ENCODE measurements at regions not wholly inside any gene's neighbourhood (a gene's known extent, or its start where the extent isn't known, plus 50 kb on each side); places are given as distances from the start of the nearest gene placed in this dataset.

- TF ChIP-seq CTCF (IDR thresholded peaks at IDR 0.05) (no peak), POLR2AphosphoS5 (IDR thresholded peaks at IDR 0.05) (no peak), POLR2A (IDR thresholded peaks at IDR 0.05) (no peak)
These were observed 80.1 kb upstream of the PDC start for GRCh38 chr1:186541003-186541402.
